Loucy (cell line): ENCODE measurements at regions not wholly inside any gene's neighbourhood (a gene's known extent, or its start where the extent isn't known, plus 50 kb on each side); places are given as distances from the start of the nearest gene placed in this dataset.

Experiments
- CTCF ChIP-seq: fragments of 200-600 bp; sonication (generic); conservative IDR thresholded peaks from 2 replicates; pipeline ENCODE4 v1.5.1; 2014; ENCODE audit warnings: mild to moderate bottlenecking, antibody characterized with exemption, low read length
- EZH2phosphoT487 ChIP-seq: fragments of 200-600 bp; IDR thresholded peaks from 2 replicates; pipeline ENCODE4 v1.6.1; 2018; ENCODE audit warnings: antibody characterized with exemption, mild to moderate bottlenecking, moderate library complexity, borderline replicate concordance

GRCh38 chr3:64300790-64301423 lies 75.6 kb upstream of the PRICKLE2 start:
- TF ChIP-seq CTCF: no peak
- no peak for TF ChIP-seq EZH2phosphoT487
